Mesendoderm (in vitro differentiated cells): ENCODE measurements at regions not wholly inside any gene's neighbourhood (a gene's known extent, or its start where the extent isn't known, plus 50 kb on each side); places are given as distances from the start of the nearest gene placed in this dataset.

ENCODE experiments used
- DNase-seq: peaks from one replicate; pipeline ENCODE4 v3.0.0; 2013
- H2AK5ac ChIP-seq: 2 replicates; pipeline ENCODE4 v1.6.1; 2013; ENCODE audit warnings: low read length, inconsistent platforms
- H2BK120ac ChIP-seq: 2 replicates; pipeline ENCODE4 v1.6.1; 2013; ENCODE audit warnings: low read depth, mild to moderate bottlenecking, low read length, moderate library complexity, mixed read lengths
- H2BK15ac ChIP-seq: replicated peaks from 2 replicates; pipeline ENCODE4 v1.6.1; 2013; ENCODE audit warnings: low read depth, mild to moderate bottlenecking, moderate library complexity
- H2BK5ac ChIP-seq: 2 replicates; pipeline ENCODE4 v1.6.1; 2013; ENCODE audit warnings: low read length, inconsistent platforms
- H3K18ac ChIP-seq: 2 replicates; pipeline ENCODE4 v1.6.1; 2013; ENCODE audit warnings: mild to moderate bottlenecking, low read length, mixed read lengths
- H3K23ac ChIP-seq: one replicate; pipeline ENCODE4 v1.6.1; 2013; ENCODE audit warnings: low read length
- H3K27ac ChIP-seq: 2 replicates; pipeline ENCODE4 v1.5.1; 2013; ENCODE audit warnings: low read depth, mild to moderate bottlenecking, inconsistent platforms, low read length, moderate library complexity
- H3K27me3 ChIP-seq: 2 replicates; pipeline ENCODE4 v1.6.1; 2013; ENCODE audit warnings: low read length, control low read depth, mild to moderate bottlenecking, inconsistent platforms; ENCODE audit not compliant: insufficient read depth, poor library complexity
- H3K36me3 ChIP-seq: 2 replicates; pipeline ENCODE4 v1.6.1; 2013; ENCODE audit warnings: low read length, inconsistent platforms; ENCODE audit not compliant: control insufficient read depth, insufficient read depth
- H3K4ac ChIP-seq: one replicate; pipeline ENCODE4 v1.6.1; 2013; ENCODE audit warnings: low read depth, mild to moderate bottlenecking, low read length, moderate library complexity
- H3K4me1 ChIP-seq: 2 replicates; pipeline ENCODE4 v1.6.1; 2013; ENCODE audit warnings: low read depth, low read length, inconsistent platforms; ENCODE audit not compliant: control insufficient read depth
- H3K4me2 ChIP-seq: 2 replicates; pipeline ENCODE4 v1.6.1; 2013; ENCODE audit warnings: low read length
- H3K4me3 ChIP-seq: 2 replicates; pipeline ENCODE4 v1.5.1; 2013; ENCODE audit warnings: mild to moderate bottlenecking, low read length
- H3K56ac ChIP-seq: one replicate; pipeline ENCODE4 v1.6.1; 2013; ENCODE audit warnings: low read length
- H3K79me1 ChIP-seq: 2 replicates; pipeline ENCODE4 v1.6.1; 2013; ENCODE audit warnings: low read length, inconsistent platforms
- H3K79me2 ChIP-seq: 2 replicates; pipeline ENCODE4 v1.6.1; 2013; ENCODE audit warnings: mild to moderate bottlenecking, low read length; ENCODE audit not compliant: control insufficient read depth, insufficient read depth
- H3K9ac ChIP-seq: 2 replicates; pipeline ENCODE4 v1.6.1; 2013; ENCODE audit warnings: low read length, inconsistent platforms
- H4K5ac ChIP-seq: one replicate; pipeline ENCODE4 v1.6.1; 2013; ENCODE audit warnings: low read length
- H4K8ac ChIP-seq: one replicate; pipeline ENCODE4 v1.6.1; 2013; ENCODE audit warnings: low read depth, mild to moderate bottlenecking, control low read depth, low read length, moderate library complexity
- WGBS: extraction: QIAGEN DNeasy Blood & Tissue Kit; methylation state at CpG from one replicate; pipeline ENCODE4 v1.1.7; 2013; ENCODE audit warnings: low lambda C conversion rate, missing lambda C conversion rate; ENCODE audit not compliant: insufficient coverage; ENCODE audit errors: extremely low coverage; 5-methylcytosine and 5-hydroxymethylcytosine counted together

GRCh38 chr6:18703546-18703945 is 316.4 kb downstream of the RNF144B start:
- Histone ChIP-seq H3K4me2 (no peak overlapping the region), H3K79me1 (no peaks in the 10 kb centered on the region), H2BK5ac (no peak overlapping the region), H3K27me3 (no peaks in the 10 kb centered on the region), H3K23ac (no peak overlapping the region), H3K4me1 (no peaks in the 10 kb centered on the region), H2BK15ac (no peak overlapping the region), H2BK120ac (no peak overlapping the region), H3K27ac (no peak overlapping the region), H2AK5ac (no peak overlapping the region), H3K9ac (no peak overlapping the region), H3K18ac (no peak overlapping the region), H3K79me2 (no peaks in the 10 kb centered on the region), H3K4me3 (no peak overlapping the region), H3K4ac (no peak overlapping the region), H4K5ac (no peak overlapping the region), H3K56ac (no peak overlapping the region), H3K36me3 (no peaks in the 10 kb centered on the region), H4K8ac (no peak overlapping the region)
- WGBS, result no CpG with 5 or more reads among the region's 3 CpGs
- DNase-seq, result no peak

GRCh38 chr6:18707714-18708439 is 320.7 kb downstream of the RNF144B start:
- H3K4me2 ChIP-seq, result no peak overlapping the region
- no peak overlapping the region for H3K4me3 ChIP-seq
- no peak for DNase-seq
- no CpG with 5 or more reads among the region's 6 CpGs for WGBS
- H3K23ac ChIP-seq, result no peak overlapping the region
- no peaks in the 10 kb centered on the region for H3K36me3 ChIP-seq
- no peak overlapping the region for H2AK5ac ChIP-seq
- H2BK5ac ChIP-seq, result no peak overlapping the region
- no peak overlapping the region for H2BK15ac ChIP-seq
- no peaks in the 10 kb centered on the region for H3K79me1 ChIP-seq
- H3K27ac ChIP-seq, result no peak overlapping the region
- no peak overlapping the region for H4K5ac ChIP-seq
- H3K9ac ChIP-seq, result no peak overlapping the region
- no peak overlapping the region for H3K56ac ChIP-seq
- H3K4ac ChIP-seq, result no peak overlapping the region
- no peaks in the 10 kb centered on the region for H3K4me1 ChIP-seq
- H4K8ac ChIP-seq, result no peak overlapping the region
- no peak overlapping the region for H2BK120ac ChIP-seq
- H3K79me2 ChIP-seq, result no peaks in the 10 kb centered on the region
- H3K18ac ChIP-seq, result no peak overlapping the region
- H3K27me3 ChIP-seq, result no peaks in the 10 kb centered on the region

GRCh38 chr6:18712595-18712994 is 325.4 kb downstream of the RNF144B start:
- no peak overlapping the region for H4K5ac ChIP-seq
- H3K9ac ChIP-seq, result no peak overlapping the region
- H3K27ac ChIP-seq, result no peak overlapping the region
- no peak overlapping the region for H3K56ac ChIP-seq
- no peak overlapping the region for H3K23ac ChIP-seq
- H2BK120ac ChIP-seq, result no peak overlapping the region
- no peak overlapping the region for H3K4me2 ChIP-seq
- H3K4me3 ChIP-seq, result no peak overlapping the region
- DNase-seq, result no peak
- H2BK15ac ChIP-seq, result no peak overlapping the region
- no peak overlapping the region for H2BK5ac ChIP-seq
- H3K27me3 ChIP-seq, result no peaks in the 10 kb centered on the region
- no peaks in the 10 kb centered on the region for H3K36me3 ChIP-seq
- H3K79me1 ChIP-seq, result no peaks in the 10 kb centered on the region
- no peak overlapping the region for H3K4ac ChIP-seq
- no peak overlapping the region for H3K18ac ChIP-seq
- H4K8ac ChIP-seq, result no peak overlapping the region
- H3K4me1 ChIP-seq, result no peaks in the 10 kb centered on the region
- H2AK5ac ChIP-seq, result no peak overlapping the region
- no peaks in the 10 kb centered on the region for H3K79me2 ChIP-seq
- no CpG with 5 or more reads among the region's 4 CpGs for WGBS

GRCh38 chr6:18720075-18720474 is 332.9 kb downstream of the RNF144B start:
- H3K36me3 ChIP-seq, result no peaks in the 10 kb centered on the region
- H2AK5ac ChIP-seq, result no peak overlapping the region
- no peak overlapping the region for H4K5ac ChIP-seq
- H3K9ac ChIP-seq, result no peak overlapping the region
- no peak overlapping the region for H3K4me2 ChIP-seq
- no peak overlapping the region for H3K4me3 ChIP-seq
- no CpG with 5 or more reads among the region's 5 CpGs for WGBS
- H3K23ac ChIP-seq, result no peak overlapping the region
- no peaks in the 10 kb centered on the region for H3K4me1 ChIP-seq
- no peak overlapping the region for H2BK120ac ChIP-seq
- no peak overlapping the region for H3K56ac ChIP-seq
- H3K4ac ChIP-seq, result no peak overlapping the region
- no peak overlapping the region for H3K18ac ChIP-seq
- no peak for DNase-seq
- H2BK15ac ChIP-seq, result no peak overlapping the region
- no peaks in the 10 kb centered on the region for H3K79me1 ChIP-seq
- no peak overlapping the region for H2BK5ac ChIP-seq
- no peaks in the 10 kb centered on the region for H3K79me2 ChIP-seq
- H3K27ac ChIP-seq, result no peak overlapping the region
- H4K8ac ChIP-seq, result no peak overlapping the region
- H3K27me3 ChIP-seq, result no peaks in the 10 kb centered on the region

- H3K9ac ChIP-seq, result no peak overlapping the region
- H2BK15ac ChIP-seq, result no peak overlapping the region
- H3K4me2 ChIP-seq, result no peak overlapping the region
- DNase-seq, result no peak
- no peaks in the 10 kb centered on the region for H3K79me2 ChIP-seq
- no peak overlapping the region for H4K5ac ChIP-seq
- no peak overlapping the region for H2BK5ac ChIP-seq
- no peaks in the 10 kb centered on the region for H3K79me1 ChIP-seq
- H2AK5ac ChIP-seq, result no peak overlapping the region
- no peak overlapping the region for H3K18ac ChIP-seq
- H3K56ac ChIP-seq, result no peak overlapping the region
- H3K36me3 ChIP-seq, result no peaks in the 10 kb centered on the region
- no peak overlapping the region for H2BK120ac ChIP-seq
- no peak overlapping the region for H3K23ac ChIP-seq
- no peak overlapping the region for H3K27ac ChIP-seq
- 100% methylated on average over 1 of the region's 3 CpGs for WGBS
- H4K8ac ChIP-seq, result no peak overlapping the region
- no peaks in the 10 kb centered on the region for H3K27me3 ChIP-seq
- H3K4ac ChIP-seq, result no peak overlapping the region
- H3K4me1 ChIP-seq, result no peaks in the 10 kb centered on the region
- no peak overlapping the region for H3K4me3 ChIP-seq
Measured at GRCh38 chr6:18724056-18724455, 336.9 kb downstream of the RNF144B start.

- no peak overlapping the region for H2BK5ac ChIP-seq
- H3K27me3 ChIP-seq, result no peaks in the 10 kb centered on the region
- WGBS, result no CpG with 5 or more reads among the region's 2 CpGs
- no peak overlapping the region for H4K8ac ChIP-seq
- no peak overlapping the region for H3K4ac ChIP-seq
- no peak overlapping the region for H3K4me3 ChIP-seq
- no peak overlapping the region for H3K9ac ChIP-seq
- no peaks in the 10 kb centered on the region for H3K4me1 ChIP-seq
- no peak overlapping the region for H3K23ac ChIP-seq
- no peaks in the 10 kb centered on the region for H3K79me2 ChIP-seq
- no peak overlapping the region for H3K4me2 ChIP-seq
- no peak overlapping the region for H2BK120ac ChIP-seq
- no peaks in the 10 kb centered on the region for H3K79me1 ChIP-seq
- H2BK15ac ChIP-seq, result no peak overlapping the region
- H2AK5ac ChIP-seq, result no peak overlapping the region
- H4K5ac ChIP-seq, result no peak overlapping the region
- H3K36me3 ChIP-seq, result no peaks in the 10 kb centered on the region
- no peak overlapping the region for H3K18ac ChIP-seq
- no peak for DNase-seq
- no peak overlapping the region for H3K27ac ChIP-seq
- no peak overlapping the region for H3K56ac ChIP-seq
Measured at GRCh38 chr6:18725449-18725848, 338.3 kb downstream of the RNF144B start.
